ENCODE measurements at regions not wholly inside any gene's neighbourhood (a gene's known extent, or its start where the extent isn't known, plus 50 kb on each side); places are given as distances from the start of the nearest gene placed in this dataset.

- DNase-seq (no peak), ATAC-seq (ENCODE audit: poor library complexity) (no peak)
- Histone ChIP-seq H3K4me3 (ENCODE audit: low read length) (no peak overlapping the region), H3K27me3 (ENCODE audit: control insufficient read depth in 1 of 2, insufficient read depth in 2 of 2, low read length in 2 of 2) (peaks cover 5 to 8% of the 10 kb centered on the region in 2 experiments), H3K4me1 (ENCODE audit: insufficient read depth, low read length) (no peaks in the 10 kb centered on the region), H3K9me3 (ENCODE audit: control insufficient read depth in 1 of 2, insufficient read depth in 1 of 2, low read length in 2 of 2) (no peaks in the 10 kb centered on the region), H3K27ac (ENCODE audit: low read depth in 1 of 2, low read length in 2 of 2) (no peak overlapping the region), H3K36me3 (ENCODE audit: insufficient read depth, low read length) (no peaks in the 10 kb centered on the region)
- no peak for TF ChIP-seq CTCF (IDR thresholded peaks at IDR 0.05)
- intact Hi-C loops (cut with DNase I, micrococcal nuclease): no loop called here
- Mint-ChIP-seq H3K4me1 (ENCODE audit: low read depth) (no peaks in the 10 kb centered on the region), H3K36me3 (ENCODE audit: low read depth) (no peaks in the 10 kb centered on the region), H3K4me3 (no peak overlapping the region), H3K27me3 (peaks cover 12% of the 10 kb centered on the region), H3K9me3 (no peaks in the 10 kb centered on the region), H3K27ac (no peak overlapping the region)
- CTCF ChIA-PET: no interaction called here
- POLR2A ChIA-PET: no interaction called here
Measured at GRCh38 chr20:4445331-4445730, 196.2 kb upstream of the ADRA1D start.

GRCh38 chr20:4444404-4444803 is 195.3 kb upstream of the ADRA1D start:
- CTCF ChIA-PET: no interaction called here

DNA sequence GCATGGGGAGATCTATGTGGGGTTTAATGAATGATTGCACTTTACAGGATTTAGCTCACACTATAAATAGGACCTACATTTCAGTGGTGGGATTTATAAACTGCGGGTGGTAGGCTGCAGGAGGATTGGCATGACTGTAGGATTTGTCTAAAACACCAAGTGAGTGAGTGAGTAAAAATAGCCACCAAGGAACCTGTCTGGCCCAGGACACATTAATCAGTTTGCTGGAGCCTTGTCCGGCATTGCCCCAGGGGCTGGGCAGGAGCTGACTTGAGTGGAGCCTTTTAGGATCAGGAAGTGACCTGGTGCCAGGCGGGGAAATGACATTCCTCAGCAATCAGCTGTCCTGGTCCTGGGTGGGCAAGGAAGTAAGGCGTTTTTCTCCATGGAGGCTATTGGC is 193.9 kb upstream of the ADRA1D start:
- Mint-ChIP-seq H3K4me1 (ENCODE audit: low read depth) (no peaks in the 10 kb centered on the region), H3K9me3 (no peaks in the 10 kb centered on the region), H3K36me3 (ENCODE audit: low read depth) (no peaks in the 10 kb centered on the region), H3K27me3 (peaks cover 12% of the 10 kb centered on the region), H3K4me3 (no peak overlapping the region), H3K27ac (no peak overlapping the region)
- ATAC-seq (ENCODE audit: poor library complexity): no peak
- no peaks in the 10 kb centered on the region for H3K36me3 ChIP-seq (ENCODE audit: insufficient read depth, low read length)
- peaks cover 5 to 16% of the 10 kb centered on the region in 2 experiments for H3K27me3 ChIP-seq (ENCODE audit: control insufficient read depth in 1 of 2, insufficient read depth in 2 of 2, low read length in 2 of 2)
- TF ChIP-seq CTCF (IDR thresholded peaks at IDR 0.05): no peak
- intact Hi-C loops (cut with DNase I, micrococcal nuclease): no loop called here
- no peak overlapping the region for H3K27ac ChIP-seq (ENCODE audit: low read depth in 1 of 2, low read length in 2 of 2)
- no peaks in the 10 kb centered on the region for H3K4me1 ChIP-seq (ENCODE audit: insufficient read depth, low read length)
- ChIA-PET POLR2A (no interaction called here), CTCF (no interaction called here)
- H3K9me3 ChIP-seq (ENCODE audit: control insufficient read depth in 1 of 2, insufficient read depth in 1 of 2, low read length in 2 of 2): no peaks in the 10 kb centered on the region
- H3K4me3 ChIP-seq (ENCODE audit: low read length): no peak overlapping the region
- no peak for DNase-seq

More at GRCh38 chr20:4444404-4444803, 195.3 kb upstream of the ADRA1D start:
- Mint-ChIP-seq H3K36me3 (ENCODE audit: low read depth) (no peaks in the 10 kb centered on the region), H3K4me1 (ENCODE audit: low read depth) (no peaks in the 10 kb centered on the region), H3K4me3 (no peak overlapping the region), H3K27me3 (peaks cover 12% of the 10 kb centered on the region), H3K9me3 (no peaks in the 10 kb centered on the region), H3K27ac (no peak overlapping the region)
- POLR2A ChIA-PET: no interaction called here
- H3K27ac ChIP-seq (ENCODE audit: low read depth in 1 of 2, low read length in 2 of 2): no peak overlapping the region
- H3K27me3 ChIP-seq (ENCODE audit: control insufficient read depth in 1 of 2, insufficient read depth in 2 of 2, low read length in 2 of 2): peaks cover 5 to 8% of the 10 kb centered on the region in 2 experiments
- no peaks in the 10 kb centered on the region for H3K36me3 ChIP-seq (ENCODE audit: insufficient read depth, low read length)
- no peak for TF ChIP-seq CTCF (IDR thresholded peaks at IDR 0.05)
- ATAC-seq (ENCODE audit: poor library complexity) (no peak), DNase-seq (no peak)
- no peaks in the 10 kb centered on the region for H3K4me1 ChIP-seq (ENCODE audit: insufficient read depth, low read length)
- no peaks in the 10 kb centered on the region for H3K9me3 ChIP-seq (ENCODE audit: control insufficient read depth in 1 of 2, insufficient read depth in 1 of 2, low read length in 2 of 2)
- intact Hi-C loops (cut with DNase I, micrococcal nuclease): no loop called here
- no peak overlapping the region for H3K4me3 ChIP-seq (ENCODE audit: low read length)
